HFFc6 (cell line): ENCODE measurements at regions not wholly inside any gene's neighbourhood (a gene's known extent, or its start where the extent isn't known, plus 50 kb on each side); places are given as distances from the start of the nearest gene placed in this dataset.

Source experiments
- DNase-seq: peaks from one replicate; pipeline ENCODE4 v3.0.0-alpha.2; 2018
- H3K27ac Mint-ChIP-seq: 2 replicates; pipeline ENCODE4 v1.8.0; 2020; ENCODE audit warnings: mild to moderate bottlenecking, mixed read lengths
- H3K27me3 Mint-ChIP-seq: 2 replicates; pipeline ENCODE4 v1.8.0; 2021; ENCODE audit warnings: mild to moderate bottlenecking, moderate library complexity, mixed read lengths; ENCODE audit not compliant: insufficient read depth
- H3K36me3 Mint-ChIP-seq: 2 replicates; pipeline ENCODE4 v1.8.0; 2021; ENCODE audit warnings: low read depth, mixed read lengths
- H3K4me1 Mint-ChIP-seq: 2 replicates; pipeline ENCODE4 v1.8.0; 2020; ENCODE audit warnings: low read depth, mixed read lengths
- H3K4me3 Mint-ChIP-seq: 2 replicates; pipeline ENCODE4 v1.8.0; 2020; ENCODE audit warnings: mild to moderate bottlenecking, moderate library complexity, mixed read lengths
- H3K9me3 Mint-ChIP-seq: 2 replicates; pipeline ENCODE4 v1.8.0; 2020; ENCODE audit warnings: mild to moderate bottlenecking, mixed read lengths
- TF ChIP-seq, protein P1 (sequence below): fragments of 200-600 bp; sonication (generic); IDR thresholded peaks from 2 replicates; pipeline ENCODE4 v1.5.0; 2021; ENCODE audit warnings: antibody characterized with exemption, mild to moderate bottlenecking

DNA sequence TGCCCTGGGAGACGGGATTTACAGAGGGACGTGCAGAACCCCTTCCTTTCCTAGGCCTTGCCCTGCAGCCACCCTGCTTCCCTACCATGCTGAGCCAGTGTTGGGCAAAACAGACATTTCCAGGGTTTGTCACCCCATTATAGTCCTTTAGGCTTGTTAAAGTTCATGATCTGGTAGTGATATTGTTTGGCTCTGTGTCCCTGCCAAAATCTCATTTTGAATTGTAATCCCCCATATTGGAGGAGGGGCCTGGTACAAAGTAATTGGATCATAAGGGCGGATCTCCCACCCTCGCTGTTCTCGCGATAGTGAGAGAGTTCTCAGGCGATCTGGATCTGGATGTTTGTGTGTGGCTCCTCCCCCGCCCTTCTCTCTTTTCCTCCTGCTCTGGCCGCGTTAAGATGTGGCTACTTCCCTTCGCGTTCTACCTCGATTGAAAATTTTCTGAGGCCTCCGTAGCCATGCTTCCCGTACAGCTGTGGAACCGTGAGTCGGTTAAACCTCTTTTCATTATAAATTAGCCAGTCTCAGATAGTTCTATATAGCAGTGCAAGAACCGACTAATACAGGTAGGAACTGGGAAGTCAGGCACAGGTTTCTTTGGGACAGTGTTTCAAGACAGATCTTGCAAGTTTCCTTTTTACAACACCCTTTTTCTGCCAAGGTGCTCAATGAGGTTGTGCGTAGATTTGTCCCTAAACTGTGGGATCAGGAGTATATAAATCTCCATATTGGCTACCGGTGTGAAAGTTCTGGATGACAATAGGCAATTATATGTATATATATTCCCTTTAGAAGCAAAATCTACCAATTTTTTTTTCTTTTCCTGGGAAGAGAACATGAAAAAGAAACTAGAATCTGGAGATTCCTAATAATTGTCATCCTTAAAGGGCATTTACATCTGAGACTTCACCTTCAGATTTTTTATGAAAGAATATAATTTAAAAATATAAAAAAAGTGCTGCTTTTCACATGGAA lies 152.1 kb downstream of the SAMD5 start:
- Mint-ChIP-seq H3K27me3 (peaks cover 1% of the 10 kb centered on the region; the same call in 1 of the 2 replicates), H3K4me3 (no peak overlapping the region), H3K9me3 (peaks cover 17% of the 10 kb centered on the region), H3K27ac (no peak overlapping the region), H3K4me1 (no peaks in the 10 kb centered on the region), H3K36me3 (no peaks in the 10 kb centered on the region)
- TF ChIP-seq, protein P1, sequence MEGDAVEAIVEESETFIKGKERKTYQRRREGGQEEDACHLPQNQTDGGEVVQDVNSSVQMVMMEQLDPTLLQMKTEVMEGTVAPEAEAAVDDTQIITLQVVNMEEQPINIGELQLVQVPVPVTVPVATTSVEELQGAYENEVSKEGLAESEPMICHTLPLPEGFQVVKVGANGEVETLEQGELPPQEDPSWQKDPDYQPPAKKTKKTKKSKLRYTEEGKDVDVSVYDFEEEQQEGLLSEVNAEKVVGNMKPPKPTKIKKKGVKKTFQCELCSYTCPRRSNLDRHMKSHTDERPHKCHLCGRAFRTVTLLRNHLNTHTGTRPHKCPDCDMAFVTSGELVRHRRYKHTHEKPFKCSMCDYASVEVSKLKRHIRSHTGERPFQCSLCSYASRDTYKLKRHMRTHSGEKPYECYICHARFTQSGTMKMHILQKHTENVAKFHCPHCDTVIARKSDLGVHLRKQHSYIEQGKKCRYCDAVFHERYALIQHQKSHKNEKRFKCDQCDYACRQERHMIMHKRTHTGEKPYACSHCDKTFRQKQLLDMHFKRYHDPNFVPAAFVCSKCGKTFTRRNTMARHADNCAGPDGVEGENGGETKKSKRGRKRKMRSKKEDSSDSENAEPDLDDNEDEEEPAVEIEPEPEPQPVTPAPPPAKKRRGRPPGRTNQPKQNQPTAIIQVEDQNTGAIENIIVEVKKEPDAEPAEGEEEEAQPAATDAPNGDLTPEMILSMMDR: no peak
- no peak for DNase-seq

GRCh38 chr6:147662646-147663045 lies 154.2 kb downstream of the SAMD5 start:
- TF ChIP-seq, protein P1: no peak
- Mint-ChIP-seq H3K27ac (no peak overlapping the region), H3K9me3 (peaks cover 26% of the 10 kb centered on the region), H3K4me1 (no peaks in the 10 kb centered on the region), H3K36me3 (no peaks in the 10 kb centered on the region; the same call in 1 of the 2 replicates), H3K27me3 (peaks cover 1% of the 10 kb centered on the region; the same call in 1 of the 2 replicates), H3K4me3 (no peak overlapping the region)
- no peak for DNase-seq

- no peaks in the 10 kb centered on the region; the same call in 1 of the 2 replicates for H3K36me3 Mint-ChIP-seq
- H3K4me3 Mint-ChIP-seq: no peak overlapping the region
- H3K9me3 Mint-ChIP-seq: peaks cover 30% of the 10 kb centered on the region
- no peaks in the 10 kb centered on the region for H3K4me1 Mint-ChIP-seq
- H3K27me3 Mint-ChIP-seq: peaks cover 1% of the 10 kb centered on the region; the same call in 1 of the 2 replicates
- no peak overlapping the region for H3K27ac Mint-ChIP-seq
- no peak for DNase-seq
- TF ChIP-seq, protein P1: no peak
Measured at GRCh38 chr6:147664092-147664491, 155.6 kb downstream of the SAMD5 start.

GRCh38 chr6:147666255-147666654 lies 157.8 kb downstream of the SAMD5 start:
- TF ChIP-seq, protein P1: no peak
- no peaks in the 10 kb centered on the region for H3K27me3 Mint-ChIP-seq
- H3K4me1 Mint-ChIP-seq: no peaks in the 10 kb centered on the region
- no peak overlapping the region for H3K27ac Mint-ChIP-seq
- DNase-seq: no peak
- H3K9me3 Mint-ChIP-seq: peaks cover 48% of the 10 kb centered on the region
- no peaks in the 10 kb centered on the region; the same call in 1 of the 2 replicates for H3K36me3 Mint-ChIP-seq
- H3K4me3 Mint-ChIP-seq: no peak overlapping the region

DNA sequence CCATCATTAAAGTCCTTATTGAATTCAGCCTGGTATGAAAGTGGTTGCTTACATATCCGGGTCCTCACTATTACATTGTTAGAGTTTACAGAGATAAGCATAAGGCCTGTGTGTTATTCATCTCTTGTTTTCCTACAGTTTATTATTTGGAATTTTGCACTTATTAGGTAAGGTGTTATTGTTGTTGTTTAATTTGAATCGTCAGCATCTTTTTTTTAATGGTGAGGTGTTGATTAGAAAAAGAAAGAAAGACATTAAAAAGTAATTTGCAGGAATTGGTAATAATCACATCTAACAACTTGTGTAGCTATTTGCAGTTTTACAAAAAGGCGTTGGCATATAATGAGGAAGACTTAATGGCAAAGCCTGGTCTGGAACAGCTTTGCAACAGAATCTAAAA lies 158.6 kb downstream of the SAMD5 start:
- H3K9me3 Mint-ChIP-seq: peaks cover 48% of the 10 kb centered on the region
- H3K27ac Mint-ChIP-seq: no peak overlapping the region
- H3K36me3 Mint-ChIP-seq: no peaks in the 10 kb centered on the region; the same call in 1 of the 2 replicates
- H3K4me1 Mint-ChIP-seq: no peaks in the 10 kb centered on the region
- TF ChIP-seq, protein P1: no peak
- H3K4me3 Mint-ChIP-seq: no peak overlapping the region
- no peak for DNase-seq
- no peaks in the 10 kb centered on the region for H3K27me3 Mint-ChIP-seq
